ENCODE measurements at regions not wholly inside any gene's neighbourhood (a gene's known extent, or its start where the extent isn't known, plus 50 kb on each side); places are given as distances from the start of the nearest gene placed in this dataset.

DNA sequence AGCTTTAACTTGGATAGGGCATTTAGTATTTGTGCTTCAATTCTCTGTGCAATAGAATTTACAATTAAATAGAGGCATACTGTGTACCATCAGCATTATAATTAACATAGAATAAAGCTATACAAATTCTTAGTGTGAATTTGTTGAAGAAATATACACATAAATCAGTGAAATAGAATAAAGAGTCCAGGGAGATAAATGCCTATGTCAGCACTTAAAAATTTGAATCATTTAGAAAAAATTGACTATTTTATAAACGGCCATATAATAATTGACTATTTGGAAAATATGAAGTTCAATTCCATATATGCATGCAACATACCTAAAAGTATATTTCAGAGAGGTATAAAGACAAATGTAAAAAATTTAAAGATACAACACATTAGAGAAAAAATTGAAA is 348.7 kb downstream of the NR4A2 start:
- no peak for DNase-seq (ENCODE audit: unreplicated experiment)
- Mint-ChIP-seq H3K4me1 (ENCODE audit: insufficient read depth, unreplicated experiment) (peaks cover 5% of the 10 kb centered on the region), H3K27ac (ENCODE audit: low read depth, unreplicated experiment) (no peak overlapping the region), H3K9me3 (ENCODE audit: unreplicated experiment) (no peaks in the 10 kb centered on the region), H3K27me3 (ENCODE audit: insufficient read depth, unreplicated experiment) (no peaks in the 10 kb centered on the region), H3K4me3 (ENCODE audit: unreplicated experiment) (no peak overlapping the region), H3K36me3 (ENCODE audit: insufficient read depth, unreplicated experiment) (no peaks in the 10 kb centered on the region)
- ChIA-PET CTCF (no interaction called here), POLR2A (no interaction called here)
- no TSS peak for BruUV-seq (replicated peaks)
- intact Hi-C loops (cut with micrococcal nuclease), result no loop called here
- TF ChIP-seq, protein P1, sequence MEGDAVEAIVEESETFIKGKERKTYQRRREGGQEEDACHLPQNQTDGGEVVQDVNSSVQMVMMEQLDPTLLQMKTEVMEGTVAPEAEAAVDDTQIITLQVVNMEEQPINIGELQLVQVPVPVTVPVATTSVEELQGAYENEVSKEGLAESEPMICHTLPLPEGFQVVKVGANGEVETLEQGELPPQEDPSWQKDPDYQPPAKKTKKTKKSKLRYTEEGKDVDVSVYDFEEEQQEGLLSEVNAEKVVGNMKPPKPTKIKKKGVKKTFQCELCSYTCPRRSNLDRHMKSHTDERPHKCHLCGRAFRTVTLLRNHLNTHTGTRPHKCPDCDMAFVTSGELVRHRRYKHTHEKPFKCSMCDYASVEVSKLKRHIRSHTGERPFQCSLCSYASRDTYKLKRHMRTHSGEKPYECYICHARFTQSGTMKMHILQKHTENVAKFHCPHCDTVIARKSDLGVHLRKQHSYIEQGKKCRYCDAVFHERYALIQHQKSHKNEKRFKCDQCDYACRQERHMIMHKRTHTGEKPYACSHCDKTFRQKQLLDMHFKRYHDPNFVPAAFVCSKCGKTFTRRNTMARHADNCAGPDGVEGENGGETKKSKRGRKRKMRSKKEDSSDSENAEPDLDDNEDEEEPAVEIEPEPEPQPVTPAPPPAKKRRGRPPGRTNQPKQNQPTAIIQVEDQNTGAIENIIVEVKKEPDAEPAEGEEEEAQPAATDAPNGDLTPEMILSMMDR (IDR thresholded peaks at IDR 0.05; ENCODE audit: unreplicated experiment), result no peak

DNA sequence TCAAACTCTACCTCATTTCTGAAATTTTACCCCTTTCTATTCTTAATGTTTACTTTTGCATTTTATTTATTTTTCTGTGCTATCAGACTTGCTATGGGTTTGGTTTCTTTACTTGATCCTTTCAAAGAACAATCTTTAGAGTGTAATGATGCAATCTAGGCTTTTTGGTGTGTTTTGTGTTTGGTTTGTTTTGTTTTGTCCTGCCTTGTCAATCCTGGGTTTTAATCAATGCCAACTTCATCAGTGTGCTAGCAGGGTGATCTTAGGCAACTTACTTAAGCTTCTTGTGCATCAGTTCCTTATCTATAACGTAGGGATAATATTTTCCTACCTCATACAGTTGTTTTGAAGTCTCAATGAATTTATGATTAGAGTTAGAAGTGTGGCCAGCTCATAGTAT is 350.4 kb downstream of the NR4A2 start:
- H3K27ac Mint-ChIP-seq (ENCODE audit: low read depth, unreplicated experiment), result no peak overlapping the region

GRCh38 chr2:155980941-155981560 is 351.5 kb downstream of the NR4A2 start:
- BruUV-seq (replicated peaks), result no TSS peak
- intact Hi-C loops (cut with micrococcal nuclease), result no loop called here
- ChIA-PET POLR2A (no interaction called here), CTCF (interaction anchor here (0.6 kb wide), 2 partner anchors 400 to 1528 kb away, joined by 3 read pairs; no protein-coding TSS in a partner anchor)
- no peak overlapping the region for H3K4me3 Mint-ChIP-seq (ENCODE audit: unreplicated experiment)
- no peak overlapping the region for H3K27ac Mint-ChIP-seq (ENCODE audit: low read depth, unreplicated experiment)
- H3K36me3 Mint-ChIP-seq (ENCODE audit: insufficient read depth, unreplicated experiment), result no peaks in the 10 kb centered on the region
- DNase-seq (ENCODE audit: unreplicated experiment), result no peak
- no peaks in the 10 kb centered on the region for H3K9me3 Mint-ChIP-seq (ENCODE audit: unreplicated experiment)
- peaks cover 5% of the 10 kb centered on the region for H3K4me1 Mint-ChIP-seq (ENCODE audit: insufficient read depth, unreplicated experiment)
- TF ChIP-seq, protein P1 (IDR thresholded peaks at IDR 0.05; ENCODE audit: unreplicated experiment), result no peak
- no peaks in the 10 kb centered on the region for H3K27me3 Mint-ChIP-seq (ENCODE audit: insufficient read depth, unreplicated experiment)

More for the DNA sequence above, 350.4 kb downstream of the NR4A2 start:
- H3K4me3 Mint-ChIP-seq (ENCODE audit: unreplicated experiment), result no peak overlapping the region
- intact Hi-C loops (cut with micrococcal nuclease), result no loop called here
- TF ChIP-seq, protein P1 (IDR thresholded peaks at IDR 0.05; ENCODE audit: unreplicated experiment), result no peak
- no peaks in the 10 kb centered on the region for H3K9me3 Mint-ChIP-seq (ENCODE audit: unreplicated experiment)
- no peaks in the 10 kb centered on the region for H3K27me3 Mint-ChIP-seq (ENCODE audit: insufficient read depth, unreplicated experiment)
- DNase-seq (ENCODE audit: unreplicated experiment), result no peak
- CTCF ChIA-PET, result no interaction called here
- H3K4me1 Mint-ChIP-seq (ENCODE audit: insufficient read depth, unreplicated experiment), result peaks cover 5% of the 10 kb centered on the region
- no peaks in the 10 kb centered on the region for H3K36me3 Mint-ChIP-seq (ENCODE audit: insufficient read depth, unreplicated experiment)
- POLR2A ChIA-PET, result no interaction called here
- BruUV-seq (replicated peaks), result no TSS peak

DNA sequence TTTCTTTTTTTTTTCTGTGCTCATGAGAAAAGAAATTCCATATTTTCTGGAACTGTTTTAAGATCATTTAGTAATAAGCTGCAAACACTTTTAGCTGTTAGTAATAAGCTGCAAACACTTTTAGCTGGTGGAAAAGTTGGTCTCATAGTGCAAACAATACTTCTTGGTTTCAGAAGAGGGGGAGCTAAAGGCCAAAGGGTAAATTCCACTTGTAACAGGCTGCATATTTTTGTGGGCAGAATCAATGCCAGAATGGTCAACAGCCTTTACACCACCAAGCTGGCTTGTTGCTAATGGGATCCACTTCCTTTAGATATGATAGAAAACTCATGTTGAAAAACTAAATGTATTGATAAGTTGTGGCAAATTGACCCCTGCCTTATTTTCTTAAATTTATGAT is 356.8 kb downstream of the NR4A2 start:
- ChIA-PET CTCF (no interaction called here), POLR2A (no interaction called here)
- Mint-ChIP-seq H3K36me3 (ENCODE audit: insufficient read depth, unreplicated experiment) (no peaks in the 10 kb centered on the region), H3K9me3 (ENCODE audit: unreplicated experiment) (no peaks in the 10 kb centered on the region), H3K4me1 (ENCODE audit: insufficient read depth, unreplicated experiment) (no peaks in the 10 kb centered on the region), H3K4me3 (ENCODE audit: unreplicated experiment) (no peak overlapping the region), H3K27ac (ENCODE audit: low read depth, unreplicated experiment) (no peak overlapping the region), H3K27me3 (ENCODE audit: insufficient read depth, unreplicated experiment) (no peaks in the 10 kb centered on the region)
- TF ChIP-seq, protein P1 (IDR thresholded peaks at IDR 0.05; ENCODE audit: unreplicated experiment), result no peak
- DNase-seq (ENCODE audit: unreplicated experiment), result no peak
- intact Hi-C loops (cut with micrococcal nuclease), result no loop called here
- no TSS peak for BruUV-seq (replicated peaks)

Data from MCF 10A (cell line).